ENCODE measurements at regions not wholly inside any gene's neighbourhood (a gene's known extent, or its start where the extent isn't known, plus 50 kb on each side); places are given as distances from the start of the nearest gene placed in this dataset.

DNA sequence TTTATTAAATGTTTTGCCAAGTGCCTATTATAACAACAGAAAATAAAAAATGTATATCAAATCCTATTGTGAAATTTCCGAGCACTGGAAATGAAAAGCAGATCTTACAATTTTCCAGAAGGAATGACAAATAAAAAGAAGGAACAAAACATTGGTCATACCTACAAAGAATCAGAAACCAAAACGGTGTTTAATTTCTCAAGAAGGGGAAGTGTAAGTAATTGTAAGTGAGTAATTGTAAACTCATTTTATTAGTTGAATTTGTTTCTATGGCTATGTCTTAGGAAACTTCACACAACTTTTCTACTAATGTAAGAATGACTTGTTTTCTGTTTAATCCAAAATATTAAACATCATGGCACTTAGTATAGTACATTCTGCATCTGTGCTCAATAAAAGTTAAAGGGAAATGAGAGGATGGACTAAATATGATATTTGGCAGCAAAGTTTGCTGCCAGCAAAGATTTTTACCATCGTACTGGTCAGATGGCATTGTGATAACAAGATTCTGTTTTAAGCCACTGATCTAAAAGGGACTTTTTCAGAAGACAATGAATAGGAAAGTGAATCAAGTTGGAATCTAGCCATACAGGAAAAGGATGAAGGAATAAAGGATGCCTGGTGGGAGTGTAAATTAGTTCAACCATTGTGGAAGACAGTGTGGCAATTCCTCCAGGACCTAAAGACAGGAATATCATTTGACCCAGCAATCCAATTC, 232.4 kb downstream of the NFKBIZ start:
- no peak for DNase-seq (ENCODE audit: low spot score)

DNA sequence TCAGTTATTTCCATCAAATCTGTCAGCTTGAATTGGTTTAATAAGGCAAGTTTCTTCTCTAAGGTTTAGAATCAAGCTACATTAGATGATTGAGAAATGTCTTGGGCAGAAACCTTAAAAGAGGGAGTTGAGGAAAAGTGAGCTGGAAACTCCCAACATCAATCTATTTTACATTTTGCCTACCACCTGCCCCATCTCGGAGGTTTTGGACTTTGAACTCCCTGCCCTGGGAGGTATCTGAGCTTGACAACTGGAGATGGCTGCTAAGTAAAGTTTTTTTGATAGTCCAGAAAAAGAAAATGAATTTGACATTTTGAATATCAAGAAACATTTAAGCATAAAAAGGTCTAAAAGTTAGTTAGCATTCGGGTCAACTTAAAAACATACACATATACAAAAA, 234.2 kb downstream of the NFKBIZ start:
- DNase-seq (ENCODE audit: low spot score), result no peak

- no peak for DNase-seq (ENCODE audit: low spot score)
Measured at GRCh38 chr3:102084006-102084405, 234.7 kb downstream of the NFKBIZ start.

DNA sequence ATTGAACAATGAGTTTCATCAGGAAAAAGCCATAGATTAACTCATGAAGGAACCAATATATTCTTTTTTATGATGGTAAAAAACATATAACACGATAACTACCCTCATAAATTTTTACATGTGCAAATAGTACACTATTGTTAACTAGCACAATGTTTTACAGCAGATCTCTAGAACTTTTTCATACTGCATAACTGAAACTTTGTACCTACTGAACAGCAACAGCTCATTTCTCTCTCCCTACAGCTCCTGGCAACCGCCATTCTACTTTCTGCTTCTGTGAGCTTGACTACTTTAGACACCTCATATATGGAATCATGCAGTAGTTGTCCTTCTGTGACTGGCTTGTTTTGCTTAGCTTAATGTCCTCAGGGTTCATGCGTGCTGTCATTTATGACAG, 235.4 kb downstream of the NFKBIZ start:
- DNase-seq (ENCODE audit: low spot score), result no peak

- no peak for DNase-seq (ENCODE audit: low spot score)
Measured at GRCh38 chr3:102085431-102086176, 236.3 kb downstream of the NFKBIZ start.

DNA sequence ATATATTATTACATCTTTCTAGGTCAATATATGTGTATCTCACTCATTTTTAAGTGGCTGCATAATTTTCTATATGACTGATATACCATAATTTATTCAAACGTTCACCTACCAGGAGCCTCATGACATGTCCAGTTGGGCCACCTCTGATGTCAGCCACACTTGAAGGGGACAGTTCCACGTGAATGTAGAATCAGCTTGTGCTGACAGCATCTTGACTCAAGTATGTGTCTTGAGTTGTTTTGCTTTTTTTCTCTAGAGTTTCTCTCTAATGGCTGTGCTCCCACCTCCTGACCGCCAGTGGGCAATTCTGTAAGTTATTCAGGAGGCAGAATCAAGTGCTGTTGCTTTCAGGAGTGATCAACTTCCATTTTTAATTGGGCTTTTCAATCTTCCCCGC, 237.9 kb downstream of the NFKBIZ start:
- no peak for DNase-seq (ENCODE audit: low spot score)

DNA sequence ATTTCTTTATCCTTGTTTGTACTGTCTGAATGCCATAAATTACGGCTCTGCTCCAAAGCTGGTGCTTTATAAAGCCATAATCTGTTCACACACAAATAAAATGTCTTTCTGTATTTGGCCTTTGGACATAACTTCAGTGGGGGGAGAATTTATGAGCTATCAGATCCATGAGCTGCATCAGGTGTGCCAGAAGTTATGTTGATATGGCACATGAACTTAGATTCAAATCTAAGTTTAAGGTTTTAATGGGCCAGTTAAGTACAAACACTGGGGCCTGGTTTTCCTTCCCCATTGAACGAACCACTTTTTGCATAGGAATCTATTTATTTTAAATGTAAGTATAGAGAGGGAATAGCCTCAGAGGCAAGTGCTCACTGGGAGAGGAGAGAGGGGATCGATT, 239.9 kb downstream of the NFKBIZ start:
- DNase-seq (ENCODE audit: low spot score), result no peak

- DNase-seq (ENCODE audit: low spot score), result no peak
Measured at GRCh38 chr3:102089904-102090720, 240.8 kb downstream of the NFKBIZ start.

- DNase-seq (ENCODE audit: low spot score), result no peak
Measured at GRCh38 chr3:102090721-102091045, 241.4 kb downstream of the NFKBIZ start.

DNA sequence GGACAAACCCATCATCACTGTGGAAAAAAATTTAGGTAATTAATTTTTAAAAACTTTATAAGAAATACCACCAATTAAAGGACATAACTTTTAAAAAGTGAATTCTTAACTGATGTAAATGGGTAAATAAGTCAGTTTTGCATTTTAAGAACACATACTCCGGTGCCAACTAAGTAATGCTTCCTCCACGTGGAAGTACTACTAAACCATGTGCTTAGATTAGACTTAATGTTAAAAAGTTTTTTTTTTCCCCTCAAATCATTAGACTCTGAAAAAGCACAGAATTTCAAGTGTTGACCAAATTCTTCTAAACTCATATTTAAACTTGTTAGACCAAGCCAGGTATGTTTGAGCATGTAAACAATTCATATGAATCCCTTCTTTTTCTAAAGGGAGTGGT, 242.0 kb downstream of the NFKBIZ start:
- DNase-seq (ENCODE audit: low spot score), result no peak

- no peak for DNase-seq (ENCODE audit: low spot score)
Measured at GRCh38 chr3:102092617-102093466, 243.5 kb downstream of the NFKBIZ start.

DNA sequence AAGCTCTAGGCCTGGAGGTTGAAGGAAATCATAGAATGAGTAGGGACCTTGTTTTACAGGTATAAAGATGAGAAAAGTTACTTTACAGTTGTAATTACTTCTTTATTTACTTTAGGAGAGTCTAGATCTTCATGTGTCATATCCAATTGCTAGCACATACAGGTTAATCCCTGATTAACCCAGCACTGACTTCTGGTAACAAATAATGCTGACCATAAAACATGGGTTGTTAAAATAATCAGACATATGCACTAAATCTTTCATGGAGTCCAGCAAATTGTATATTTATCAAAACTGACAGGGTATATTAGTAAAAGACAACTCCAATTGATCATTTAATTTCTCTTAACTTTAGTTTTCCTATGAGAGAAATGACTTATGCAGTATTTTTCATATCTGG, 245.2 kb downstream of the NFKBIZ start:
- no peak for DNase-seq (ENCODE audit: low spot score)

GRCh38 chr3:102095383-102095782, 246.1 kb downstream of the NFKBIZ start:
- no peak for DNase-seq (ENCODE audit: low spot score)

- DNase-seq (ENCODE audit: low spot score), result no peak
Measured at GRCh38 chr3:102096066-102096465, 246.8 kb downstream of the NFKBIZ start.

GRCh38 chr3:102098130-102098885, 249.0 kb downstream of the NFKBIZ start:
- no peak for DNase-seq (ENCODE audit: low spot score)

DNA sequence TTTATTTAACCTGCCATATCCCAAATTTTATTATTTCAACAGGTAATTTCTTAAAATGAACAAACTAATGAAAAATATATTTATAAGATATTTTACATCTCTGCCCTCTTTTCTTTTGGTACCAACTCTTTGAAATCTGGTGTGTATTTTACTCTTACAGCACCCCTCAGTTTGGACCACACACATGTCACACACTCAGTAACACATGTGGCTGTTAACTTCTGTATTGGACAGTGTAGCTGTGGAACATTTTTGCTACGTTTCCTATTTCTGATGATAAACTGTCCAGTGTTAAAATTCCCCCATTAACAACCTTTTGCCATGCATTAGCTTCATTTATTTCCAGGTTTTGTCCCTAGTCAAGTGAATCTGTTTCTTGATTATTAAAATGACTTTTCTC, 250.6 kb downstream of the NFKBIZ start:
- DNase-seq (ENCODE audit: low spot score), result no peak

DNA sequence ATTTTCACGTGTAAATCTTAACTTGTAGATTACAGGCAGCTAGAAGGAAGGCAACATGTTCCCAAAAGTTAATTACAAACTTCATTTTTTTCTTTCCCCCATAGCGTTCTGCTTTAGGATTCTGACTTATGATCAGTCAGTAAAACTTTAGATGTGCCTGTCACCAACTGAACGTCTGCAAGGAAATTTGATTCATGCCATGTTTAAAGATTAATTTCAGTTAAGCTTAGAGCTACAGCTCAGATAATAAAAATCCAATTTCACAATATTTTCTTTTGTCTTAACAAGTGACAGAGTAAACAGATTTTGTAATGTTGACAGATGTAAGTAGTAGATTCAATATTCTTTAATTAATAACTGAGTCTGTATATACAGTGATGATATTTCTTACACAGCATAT, 253.1 kb downstream of the NFKBIZ start:
- no peak for DNase-seq (ENCODE audit: low spot score)

GRCh38 chr3:102104033-102104432, 254.7 kb downstream of the NFKBIZ start:
- DNase-seq (ENCODE audit: low spot score), result no peak

- no peak for DNase-seq (ENCODE audit: low spot score)
Measured at GRCh38 chr3:102105193-102105592, 255.9 kb downstream of the NFKBIZ start.

DNA sequence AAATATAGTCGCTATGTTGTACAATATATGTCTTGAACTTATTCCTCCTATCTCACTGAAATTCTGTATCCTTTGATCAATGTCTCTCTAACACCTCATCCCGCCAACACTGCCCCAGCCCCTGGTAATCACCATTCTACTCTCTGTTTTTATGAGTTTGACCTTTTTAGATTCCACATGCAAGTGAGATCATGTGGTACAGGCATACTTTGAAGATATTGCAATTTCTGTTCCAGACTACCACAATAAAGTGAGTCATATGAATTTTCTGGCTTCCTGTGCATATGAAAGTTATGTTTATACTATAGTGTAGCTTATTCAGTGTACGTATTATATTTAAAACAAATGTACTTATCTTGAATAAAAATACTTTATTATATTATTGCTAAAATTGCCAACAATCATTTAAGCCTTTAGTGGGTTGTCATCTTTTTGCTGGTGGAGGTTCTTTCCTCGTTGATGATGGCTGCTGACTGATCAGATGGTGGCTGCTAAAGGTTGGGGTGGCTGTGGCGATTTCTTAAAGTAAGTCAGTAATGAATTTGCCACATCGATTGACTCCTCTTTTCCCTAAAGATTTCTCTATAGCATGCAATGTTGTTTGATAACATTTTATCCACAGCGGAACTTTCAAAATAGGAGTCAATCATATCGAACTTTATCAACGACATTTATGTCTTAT, 257.2 kb downstream of the NFKBIZ start:
- DNase-seq (ENCODE audit: low spot score), result no peak

Data from hematopoietic multipotent progenitor cell treated with erythropoietin and hydrocortisone succinate and interleukin-3 and kit ligand, for 15 days (in vitro differentiated cells).